ENCODE measurements at regions not wholly inside any gene's neighbourhood (a gene's known extent, or its start where the extent isn't known, plus 50 kb on each side); places are given as distances from the start of the nearest gene placed in this dataset.

DNA sequence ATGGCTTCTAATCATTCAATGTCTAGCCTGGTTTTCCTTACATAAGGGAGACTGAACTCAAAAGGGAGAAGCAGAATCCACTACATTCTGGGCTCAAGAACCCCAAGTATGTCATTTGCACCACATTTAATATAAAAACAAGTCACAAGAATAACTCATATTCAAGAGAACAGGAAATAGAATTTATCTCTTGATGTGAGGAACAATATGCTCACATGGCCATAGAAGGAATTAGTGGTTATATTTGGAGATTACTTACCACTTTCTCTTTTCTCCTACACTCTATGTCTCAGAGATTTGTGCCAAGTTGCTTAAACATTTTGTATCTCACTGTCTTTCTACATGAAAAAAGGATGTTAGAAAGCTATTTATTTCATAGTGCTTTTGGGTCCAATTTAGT is 922.6 kb upstream of the PABPC4L start:
- intact Hi-C loops (cut with micrococcal nuclease; ENCODE audit: unreplicated experiment): no loop called here
- no peaks in the 10 kb centered on the region for H3K79me2 ChIP-seq (ENCODE audit: low read depth)
- no peaks in the 10 kb centered on the region for H3K9me2 ChIP-seq (ENCODE audit: insufficient read depth)
- CTCF ChIA-PET: no interaction called here
- no peaks in the 10 kb centered on the region for H3K36me3 ChIP-seq (ENCODE audit: low read depth)
- DNase-seq: no peak
- H3K27me3 ChIP-seq (ENCODE audit: insufficient read depth, low read depth): no peaks in the 10 kb centered on the region
- no peak overlapping the region for H3K4me2 ChIP-seq
- no peaks in the 10 kb centered on the region for H3K9me3 ChIP-seq (ENCODE audit: insufficient read depth, low read depth)
- no peaks in the 10 kb centered on the region for H4K20me1 ChIP-seq (ENCODE audit: insufficient read depth)
- no peaks in the 10 kb centered on the region for H3F3A ChIP-seq (ENCODE audit: insufficient read depth, low read depth)
- H3K4me3 ChIP-seq: no peak overlapping the region
- H2AFZ ChIP-seq: no peak overlapping the region
- no peaks in the 10 kb centered on the region for H3K4me1 ChIP-seq (replicated peaks; ENCODE audit: insufficient read depth)
- no peak overlapping the region for H3K27ac ChIP-seq
- TF ChIP-seq EZH2 (IDR thresholded peaks at IDR 0.05; ENCODE audit: low read depth): no peak
- TF ChIP-seq, protein P1, sequence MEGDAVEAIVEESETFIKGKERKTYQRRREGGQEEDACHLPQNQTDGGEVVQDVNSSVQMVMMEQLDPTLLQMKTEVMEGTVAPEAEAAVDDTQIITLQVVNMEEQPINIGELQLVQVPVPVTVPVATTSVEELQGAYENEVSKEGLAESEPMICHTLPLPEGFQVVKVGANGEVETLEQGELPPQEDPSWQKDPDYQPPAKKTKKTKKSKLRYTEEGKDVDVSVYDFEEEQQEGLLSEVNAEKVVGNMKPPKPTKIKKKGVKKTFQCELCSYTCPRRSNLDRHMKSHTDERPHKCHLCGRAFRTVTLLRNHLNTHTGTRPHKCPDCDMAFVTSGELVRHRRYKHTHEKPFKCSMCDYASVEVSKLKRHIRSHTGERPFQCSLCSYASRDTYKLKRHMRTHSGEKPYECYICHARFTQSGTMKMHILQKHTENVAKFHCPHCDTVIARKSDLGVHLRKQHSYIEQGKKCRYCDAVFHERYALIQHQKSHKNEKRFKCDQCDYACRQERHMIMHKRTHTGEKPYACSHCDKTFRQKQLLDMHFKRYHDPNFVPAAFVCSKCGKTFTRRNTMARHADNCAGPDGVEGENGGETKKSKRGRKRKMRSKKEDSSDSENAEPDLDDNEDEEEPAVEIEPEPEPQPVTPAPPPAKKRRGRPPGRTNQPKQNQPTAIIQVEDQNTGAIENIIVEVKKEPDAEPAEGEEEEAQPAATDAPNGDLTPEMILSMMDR (conservative IDR thresholded peaks at IDR 0.05): no peak
- no TSS peak for BruUV-seq (replicated peaks)
- POLR2A ChIA-PET (ENCODE audit: unreplicated experiment): no interaction called here

DNA sequence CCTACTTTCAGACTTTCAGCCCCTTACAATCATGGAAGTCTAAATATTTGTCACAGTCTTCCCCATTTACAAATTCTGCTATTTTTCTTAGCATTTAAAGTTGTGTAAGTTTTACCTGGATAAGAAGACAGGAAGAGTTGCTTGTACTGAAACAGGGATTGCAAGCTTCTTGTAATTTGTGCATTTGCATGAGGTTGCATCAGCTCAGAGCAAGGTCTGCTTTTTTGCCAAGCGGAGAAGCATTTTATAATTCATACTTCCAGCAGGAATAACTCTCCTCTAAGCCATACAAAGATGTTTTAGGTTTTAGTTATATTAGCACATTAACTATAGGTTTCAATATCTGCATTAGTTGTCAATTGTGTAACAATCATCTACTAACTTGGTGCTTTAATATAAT is 922.0 kb upstream of the PABPC4L start:
- Histone ChIP-seq H3K27ac (no peak overlapping the region), H3K9me2 (ENCODE audit: insufficient read depth) (no peaks in the 10 kb centered on the region), H2AFZ (no peak overlapping the region), H3K27me3 (ENCODE audit: insufficient read depth, low read depth) (no peaks in the 10 kb centered on the region), H3K9me3 (ENCODE audit: insufficient read depth, low read depth) (no peaks in the 10 kb centered on the region), H4K20me1 (ENCODE audit: insufficient read depth) (no peaks in the 10 kb centered on the region), H3K4me1 (replicated peaks; ENCODE audit: insufficient read depth) (no peaks in the 10 kb centered on the region), H3F3A (ENCODE audit: insufficient read depth, low read depth) (no peaks in the 10 kb centered on the region), H3K36me3 (ENCODE audit: low read depth) (no peaks in the 10 kb centered on the region), H3K4me2 (no peak overlapping the region), H3K79me2 (ENCODE audit: low read depth) (no peaks in the 10 kb centered on the region), H3K4me3 (no peak overlapping the region)
- POLR2A ChIA-PET (ENCODE audit: unreplicated experiment): no interaction called here
- BruUV-seq (replicated peaks): no TSS peak
- DNase-seq: no peak
- CTCF ChIA-PET: no interaction called here
- TF ChIP-seq EZH2 (IDR thresholded peaks at IDR 0.05; ENCODE audit: low read depth): no peak
- TF ChIP-seq, protein P1 (conservative IDR thresholded peaks at IDR 0.05): no peak
- intact Hi-C loops (cut with micrococcal nuclease; ENCODE audit: unreplicated experiment): no loop called here

DNA sequence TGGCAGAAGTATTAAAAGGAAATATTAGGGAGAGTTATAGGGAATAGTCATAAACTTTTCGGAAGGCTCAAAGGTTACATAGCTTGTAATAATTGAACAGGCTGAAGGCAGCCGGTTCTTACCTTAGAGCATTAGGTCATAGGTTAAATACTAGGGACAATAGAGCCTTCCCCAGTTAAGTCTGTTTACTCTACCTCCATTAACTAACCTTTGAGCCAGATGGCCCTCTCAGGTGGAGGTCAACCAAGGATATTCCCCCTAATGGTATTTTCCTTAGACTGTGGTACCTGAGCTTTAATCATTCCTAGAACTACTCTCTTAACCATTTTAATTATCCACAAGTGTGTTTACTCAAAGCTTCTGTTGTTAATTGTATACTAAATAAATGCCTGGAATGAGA is 920.9 kb upstream of the PABPC4L start:
- POLR2A ChIA-PET (ENCODE audit: unreplicated experiment): no interaction called here
- Histone ChIP-seq H3K4me3 (no peak overlapping the region), H3K27me3 (ENCODE audit: insufficient read depth, low read depth) (no peaks in the 10 kb centered on the region), H3K27ac (no peak overlapping the region), H3K4me1 (replicated peaks; ENCODE audit: insufficient read depth) (no peaks in the 10 kb centered on the region), H3K79me2 (ENCODE audit: low read depth) (no peaks in the 10 kb centered on the region), H3K9me2 (ENCODE audit: insufficient read depth) (no peaks in the 10 kb centered on the region), H4K20me1 (ENCODE audit: insufficient read depth) (no peaks in the 10 kb centered on the region), H3K4me2 (no peak overlapping the region), H3K36me3 (ENCODE audit: low read depth) (no peaks in the 10 kb centered on the region), H3F3A (ENCODE audit: insufficient read depth, low read depth) (no peaks in the 10 kb centered on the region), H2AFZ (no peak overlapping the region), H3K9me3 (ENCODE audit: insufficient read depth, low read depth) (no peaks in the 10 kb centered on the region)
- CTCF ChIA-PET: no interaction called here
- intact Hi-C loops (cut with micrococcal nuclease; ENCODE audit: unreplicated experiment): no loop called here
- TF ChIP-seq EZH2 (IDR thresholded peaks at IDR 0.05; ENCODE audit: low read depth): no peak
- TF ChIP-seq, protein P1 (conservative IDR thresholded peaks at IDR 0.05): no peak
- no peak for DNase-seq
- BruUV-seq (replicated peaks): no TSS peak
